ENCODE measurements at regions not wholly inside any gene's neighbourhood (a gene's known extent, or its start where the extent isn't known, plus 50 kb on each side); places are given as distances from the start of the nearest gene placed in this dataset.

DNA sequence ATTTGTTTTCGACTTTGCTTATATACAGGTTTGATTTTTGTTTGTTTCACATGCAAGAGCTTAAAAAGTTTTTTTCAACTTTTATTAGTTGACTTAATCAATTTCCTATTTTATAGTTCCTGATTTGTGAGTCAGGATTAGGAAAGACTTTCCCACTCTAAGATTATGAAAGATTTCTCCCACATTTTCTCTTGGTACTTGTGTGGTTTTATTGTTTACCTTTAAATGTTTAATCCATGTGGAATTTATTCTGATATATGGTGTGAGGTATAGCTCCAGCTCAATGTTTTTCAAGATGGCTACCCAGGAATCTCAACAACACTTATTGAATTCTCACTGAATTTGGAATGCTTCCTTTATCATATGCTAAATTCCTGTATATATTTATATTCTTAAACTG lies 117.8 kb upstream of the LGALSL start:
- TF ChIP-seq, protein P1, sequence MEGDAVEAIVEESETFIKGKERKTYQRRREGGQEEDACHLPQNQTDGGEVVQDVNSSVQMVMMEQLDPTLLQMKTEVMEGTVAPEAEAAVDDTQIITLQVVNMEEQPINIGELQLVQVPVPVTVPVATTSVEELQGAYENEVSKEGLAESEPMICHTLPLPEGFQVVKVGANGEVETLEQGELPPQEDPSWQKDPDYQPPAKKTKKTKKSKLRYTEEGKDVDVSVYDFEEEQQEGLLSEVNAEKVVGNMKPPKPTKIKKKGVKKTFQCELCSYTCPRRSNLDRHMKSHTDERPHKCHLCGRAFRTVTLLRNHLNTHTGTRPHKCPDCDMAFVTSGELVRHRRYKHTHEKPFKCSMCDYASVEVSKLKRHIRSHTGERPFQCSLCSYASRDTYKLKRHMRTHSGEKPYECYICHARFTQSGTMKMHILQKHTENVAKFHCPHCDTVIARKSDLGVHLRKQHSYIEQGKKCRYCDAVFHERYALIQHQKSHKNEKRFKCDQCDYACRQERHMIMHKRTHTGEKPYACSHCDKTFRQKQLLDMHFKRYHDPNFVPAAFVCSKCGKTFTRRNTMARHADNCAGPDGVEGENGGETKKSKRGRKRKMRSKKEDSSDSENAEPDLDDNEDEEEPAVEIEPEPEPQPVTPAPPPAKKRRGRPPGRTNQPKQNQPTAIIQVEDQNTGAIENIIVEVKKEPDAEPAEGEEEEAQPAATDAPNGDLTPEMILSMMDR (conservative IDR thresholded peaks at IDR 0.05) = no peak
- no peaks in the 10 kb centered on the region for H3K36me3 Mint-ChIP-seq (ENCODE audit: low read depth)
- peaks cover 9% of the 10 kb centered on the region for H3K4me1 Mint-ChIP-seq
- DNase-seq (ENCODE audit: low read depth, low spot score) = no peak
- no peaks in the 10 kb centered on the region for H3K27me3 Mint-ChIP-seq (ENCODE audit: low read depth)
- no peak overlapping the region for H3K4me3 Mint-ChIP-seq
- H3K27ac Mint-ChIP-seq (ENCODE audit: unreplicated experiment) = no peak overlapping the region
- peaks cover 3% of the 10 kb centered on the region for H3K9me3 Mint-ChIP-seq

DNA sequence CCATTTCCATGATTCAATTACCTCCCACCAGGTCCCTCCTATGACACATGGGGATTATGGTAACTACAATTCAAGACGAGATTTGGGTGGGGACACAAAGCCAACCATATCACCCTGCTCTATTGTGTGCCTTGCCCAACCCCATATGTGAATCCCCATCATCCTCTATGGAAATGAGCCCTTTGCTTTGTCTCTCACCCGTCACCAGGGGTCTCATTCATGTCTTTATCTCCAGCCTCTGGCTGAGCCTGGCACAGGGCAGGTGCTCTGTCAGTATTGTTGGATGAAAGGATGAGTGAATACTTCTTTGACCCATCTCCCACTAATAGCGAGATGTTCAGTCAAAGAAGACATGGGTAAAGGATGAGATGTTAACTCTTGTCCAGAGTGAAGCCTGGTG lies 116.6 kb upstream of the LGALSL start:
- H3K9me3 Mint-ChIP-seq = peaks cover 3% of the 10 kb centered on the region
- H3K4me1 Mint-ChIP-seq = no peaks in the 10 kb centered on the region
- no peak for DNase-seq (ENCODE audit: low read depth, low spot score)
- H3K27ac Mint-ChIP-seq (ENCODE audit: unreplicated experiment) = no peak overlapping the region
- TF ChIP-seq, protein P1 (conservative IDR thresholded peaks at IDR 0.05) = no peak
- no peaks in the 10 kb centered on the region for H3K27me3 Mint-ChIP-seq (ENCODE audit: low read depth)
- no peaks in the 10 kb centered on the region for H3K36me3 Mint-ChIP-seq (ENCODE audit: low read depth)
- no peak overlapping the region for H3K4me3 Mint-ChIP-seq

DNA sequence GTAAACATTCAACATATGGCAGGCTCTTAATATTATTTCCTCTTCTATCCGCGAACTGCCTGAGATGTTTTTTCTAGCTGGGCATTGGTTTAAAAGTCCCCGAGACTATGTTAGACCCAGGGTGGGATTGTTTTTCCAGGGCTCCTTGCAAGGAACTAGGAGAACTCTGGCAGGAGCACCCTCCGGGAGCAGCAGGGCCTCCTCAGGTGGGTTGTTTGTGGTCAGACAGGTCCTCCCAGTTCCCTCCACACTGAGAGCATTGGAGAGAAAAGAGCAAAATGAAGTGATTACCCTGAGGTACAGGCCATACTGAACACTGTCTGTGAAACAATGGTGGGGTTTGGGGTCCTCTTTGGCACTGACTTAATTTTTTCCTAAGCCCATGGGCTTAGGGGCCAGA lies 115.9 kb upstream of the LGALSL start:
- Mint-ChIP-seq H3K4me1 (no peaks in the 10 kb centered on the region), H3K9me3 (peaks cover 3% of the 10 kb centered on the region), H3K27me3 (ENCODE audit: low read depth) (no peaks in the 10 kb centered on the region), H3K4me3 (no peak overlapping the region), H3K27ac (ENCODE audit: unreplicated experiment) (no peak overlapping the region), H3K36me3 (ENCODE audit: low read depth) (no peaks in the 10 kb centered on the region)
- no peak for DNase-seq (ENCODE audit: low read depth, low spot score)
- TF ChIP-seq, protein P1 (conservative IDR thresholded peaks at IDR 0.05) = no peak

DNA sequence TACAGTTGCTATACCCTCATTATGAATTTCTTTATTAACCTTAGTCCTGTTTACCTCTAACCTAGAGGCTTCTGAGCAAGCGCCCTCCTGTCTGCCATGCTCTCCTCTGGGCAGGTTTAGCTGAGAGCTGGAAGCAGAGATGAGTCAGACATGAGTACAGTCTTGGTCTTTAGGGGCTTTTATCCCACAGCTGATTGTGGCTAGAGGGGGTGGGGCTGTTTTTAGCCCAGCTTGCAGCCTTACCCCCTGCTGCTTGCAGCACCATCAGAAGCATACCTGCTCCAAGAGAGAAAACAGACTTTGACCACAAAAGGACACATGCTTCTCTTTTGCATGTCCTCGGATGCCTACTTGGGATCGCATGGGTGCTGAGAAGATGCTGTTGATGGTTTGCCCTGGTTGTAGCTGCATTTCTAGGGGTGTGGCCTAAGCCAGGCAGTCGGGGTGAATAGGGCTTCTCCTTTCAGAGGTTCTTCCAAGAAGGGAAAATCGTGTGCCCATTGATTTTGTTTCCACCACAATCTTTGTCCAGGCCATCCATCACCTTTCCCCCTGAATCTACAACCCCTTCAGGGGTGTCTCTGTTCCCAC lies 115.0 kb upstream of the LGALSL start:
- H3K27me3 Mint-ChIP-seq (ENCODE audit: low read depth) = no peaks in the 10 kb centered on the region
- H3K27ac Mint-ChIP-seq (ENCODE audit: unreplicated experiment) = no peak overlapping the region
- no peaks in the 10 kb centered on the region for H3K36me3 Mint-ChIP-seq (ENCODE audit: low read depth)
- no peak for DNase-seq (ENCODE audit: low read depth, low spot score)
- H3K4me3 Mint-ChIP-seq = no peak overlapping the region
- TF ChIP-seq, protein P1 (conservative IDR thresholded peaks at IDR 0.05) = no peak
- H3K9me3 Mint-ChIP-seq = peaks cover 3% of the 10 kb centered on the region
- H3K4me1 Mint-ChIP-seq = no peaks in the 10 kb centered on the region

DNA sequence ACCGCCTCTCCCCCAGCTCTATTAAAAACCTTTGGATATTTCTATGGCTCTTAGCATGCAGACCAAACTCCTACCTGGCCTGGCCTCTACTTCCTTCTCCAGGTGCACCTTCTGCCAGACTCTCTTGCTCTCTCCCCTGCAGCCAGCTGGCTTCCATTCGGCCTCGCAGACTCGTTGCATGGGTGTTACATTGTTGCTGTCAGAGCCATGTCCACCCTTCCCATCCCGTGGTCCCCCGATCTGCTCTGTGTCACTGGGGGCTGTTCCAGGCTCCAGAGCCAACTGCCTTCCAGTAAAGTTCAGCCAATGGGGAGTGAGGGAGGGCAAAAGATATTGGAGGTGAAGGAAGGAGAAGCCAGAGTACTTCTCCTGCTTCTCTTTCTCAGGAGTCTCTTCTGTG lies 112.5 kb upstream of the LGALSL start:
- H3K36me3 Mint-ChIP-seq (ENCODE audit: low read depth) = no peaks in the 10 kb centered on the region

More for the DNA sequence above, 112.5 kb upstream of the LGALSL start:
- Mint-ChIP-seq H3K9me3 (peaks cover 2% of the 10 kb centered on the region), H3K4me3 (no peak overlapping the region), H3K4me1 (peaks cover 5% of the 10 kb centered on the region), H3K27me3 (ENCODE audit: low read depth) (no peaks in the 10 kb centered on the region), H3K27ac (ENCODE audit: unreplicated experiment) (no peak overlapping the region)
- no peak for DNase-seq (ENCODE audit: low read depth, low spot score)
- TF ChIP-seq, protein P1 (conservative IDR thresholded peaks at IDR 0.05) = no peak
